Loucy (cell line): ENCODE measurements at regions not wholly inside any gene's neighbourhood (a gene's known extent, or its start where the extent isn't known, plus 50 kb on each side); places are given as distances from the start of the nearest gene placed in this dataset.

Source experiments
- CTCF ChIP-seq: fragments of 200-600 bp; sonication (generic); conservative IDR thresholded peaks from 2 replicates; pipeline ENCODE4 v1.5.1; 2014; ENCODE audit warnings: mild to moderate bottlenecking, antibody characterized with exemption, low read length
- EZH2phosphoT487 ChIP-seq: fragments of 200-600 bp; IDR thresholded peaks from 2 replicates; pipeline ENCODE4 v1.6.1; 2018; ENCODE audit warnings: antibody characterized with exemption, mild to moderate bottlenecking, moderate library complexity, borderline replicate concordance

- peak; percentile 79 for TF ChIP-seq CTCF
- no peak for TF ChIP-seq EZH2phosphoT487
Measured at GRCh38 chr14:34300882-34301734, 160.9 kb downstream of the SPTSSA start.
